ENCODE measurements at regions not wholly inside any gene's neighbourhood (a gene's known extent, or its start where the extent isn't known, plus 50 kb on each side); places are given as distances from the start of the nearest gene placed in this dataset.

GRCh38 chr17:69907132-69907847 is 167.7 kb upstream of the KCNJ16 start:
- H3K4me3 ChIP-seq (replicated peaks; ENCODE audit: low read depth, low read length), result no peak overlapping the region
- TF ChIP-seq, protein P1, sequence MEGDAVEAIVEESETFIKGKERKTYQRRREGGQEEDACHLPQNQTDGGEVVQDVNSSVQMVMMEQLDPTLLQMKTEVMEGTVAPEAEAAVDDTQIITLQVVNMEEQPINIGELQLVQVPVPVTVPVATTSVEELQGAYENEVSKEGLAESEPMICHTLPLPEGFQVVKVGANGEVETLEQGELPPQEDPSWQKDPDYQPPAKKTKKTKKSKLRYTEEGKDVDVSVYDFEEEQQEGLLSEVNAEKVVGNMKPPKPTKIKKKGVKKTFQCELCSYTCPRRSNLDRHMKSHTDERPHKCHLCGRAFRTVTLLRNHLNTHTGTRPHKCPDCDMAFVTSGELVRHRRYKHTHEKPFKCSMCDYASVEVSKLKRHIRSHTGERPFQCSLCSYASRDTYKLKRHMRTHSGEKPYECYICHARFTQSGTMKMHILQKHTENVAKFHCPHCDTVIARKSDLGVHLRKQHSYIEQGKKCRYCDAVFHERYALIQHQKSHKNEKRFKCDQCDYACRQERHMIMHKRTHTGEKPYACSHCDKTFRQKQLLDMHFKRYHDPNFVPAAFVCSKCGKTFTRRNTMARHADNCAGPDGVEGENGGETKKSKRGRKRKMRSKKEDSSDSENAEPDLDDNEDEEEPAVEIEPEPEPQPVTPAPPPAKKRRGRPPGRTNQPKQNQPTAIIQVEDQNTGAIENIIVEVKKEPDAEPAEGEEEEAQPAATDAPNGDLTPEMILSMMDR (IDR thresholded peaks at IDR 0.05; ENCODE audit: low read length, missing control alignments), result no peak
- no peak for DNase-seq (ENCODE audit: low read depth)

GRCh38 chr17:69908626-69909368 is 166.2 kb upstream of the KCNJ16 start:
- TF ChIP-seq, protein P1 (IDR thresholded peaks at IDR 0.05; ENCODE audit: low read length, missing control alignments), result no peak

DNA sequence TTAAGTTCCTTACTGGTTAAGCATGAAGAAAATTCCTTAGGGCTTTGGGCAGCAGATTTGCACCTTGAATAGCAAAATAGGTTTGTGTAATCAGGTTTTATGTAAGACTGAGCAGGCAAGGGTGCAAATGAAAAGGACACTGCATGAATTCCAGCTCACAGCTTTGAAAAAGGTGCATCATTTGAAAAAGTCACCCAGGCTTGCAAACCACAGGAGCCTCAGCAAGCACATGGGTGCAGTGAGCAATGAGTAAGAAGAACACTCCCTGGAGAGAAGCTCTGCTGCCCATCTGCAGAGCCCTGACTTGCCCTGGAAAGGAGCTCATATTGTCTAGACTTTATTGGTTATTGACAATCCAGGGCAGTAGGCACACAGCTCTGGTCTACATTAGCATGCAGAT is 165.6 kb upstream of the KCNJ16 start:
- no peak overlapping the region for H3K4me3 ChIP-seq (replicated peaks; ENCODE audit: low read depth, low read length)
- TF ChIP-seq, protein P1 (IDR thresholded peaks at IDR 0.05; ENCODE audit: low read length, missing control alignments), result no peak
- DNase-seq (ENCODE audit: low read depth), result no peak

More at GRCh38 chr17:69908626-69909368, 166.2 kb upstream of the KCNJ16 start:
- DNase-seq (ENCODE audit: low read depth), result no peak
- no peak overlapping the region for H3K4me3 ChIP-seq (replicated peaks; ENCODE audit: low read depth, low read length)

DNA sequence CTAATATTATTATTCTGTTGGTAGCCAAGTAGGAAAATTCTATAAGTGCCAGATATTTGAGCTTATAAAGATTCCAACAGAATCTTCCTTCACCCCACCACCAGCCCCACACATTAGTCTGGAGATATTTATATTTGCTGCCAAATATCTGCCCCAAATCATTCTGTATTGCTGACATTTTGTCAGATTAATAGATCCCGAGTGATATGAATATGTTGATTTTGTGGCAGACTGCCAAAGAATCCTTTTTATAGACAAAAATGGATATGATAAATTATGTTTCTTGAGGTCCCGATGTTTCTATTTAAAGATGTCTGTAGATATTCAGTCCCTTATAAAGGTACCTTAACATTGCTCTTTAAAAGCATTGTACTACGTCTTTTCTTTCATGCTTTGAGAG is 162.2 kb upstream of the KCNJ16 start:
- DNase-seq (ENCODE audit: low read depth), result no peak
- H3K4me3 ChIP-seq (replicated peaks; ENCODE audit: low read depth, low read length), result no peak overlapping the region
- TF ChIP-seq, protein P1 (IDR thresholded peaks at IDR 0.05; ENCODE audit: low read length, missing control alignments), result no peak

- TF ChIP-seq, protein P1 (IDR thresholded peaks at IDR 0.05; ENCODE audit: low read length, missing control alignments), result no peak
- no peak overlapping the region for H3K4me3 ChIP-seq (replicated peaks; ENCODE audit: low read depth, low read length)
- no peak for DNase-seq (ENCODE audit: low read depth)
Measured at GRCh38 chr17:69913216-69913615, 161.8 kb upstream of the KCNJ16 start.

DNA sequence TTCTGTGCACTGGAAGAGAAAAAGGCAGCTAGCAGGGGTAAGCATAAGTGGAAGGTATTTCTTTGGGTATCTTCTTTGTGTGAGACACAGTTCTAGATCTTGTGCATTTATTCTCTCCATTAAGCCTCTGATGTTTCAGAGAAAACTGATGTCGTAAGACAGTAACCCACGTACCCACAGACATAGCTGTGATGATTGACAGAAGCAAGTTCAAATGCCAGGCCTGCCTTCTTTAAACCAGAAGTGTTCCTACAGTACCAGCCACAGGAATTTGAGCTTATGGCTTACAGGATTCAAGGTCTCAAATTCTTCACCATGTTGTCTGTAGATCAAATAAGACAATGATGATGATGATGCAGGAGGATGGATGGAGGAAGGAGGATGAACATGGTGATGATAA is 161.4 kb upstream of the KCNJ16 start:
- DNase-seq (ENCODE audit: low read depth), result no peak
- no peak overlapping the region for H3K4me3 ChIP-seq (replicated peaks; ENCODE audit: low read depth, low read length)
- TF ChIP-seq, protein P1 (IDR thresholded peaks at IDR 0.05; ENCODE audit: low read length, missing control alignments), result no peak

Data from fibroblast of pulmonary artery (primary cell).